ENCODE measurements at regions not wholly inside any gene's neighbourhood (a gene's known extent, or its start where the extent isn't known, plus 50 kb on each side); places are given as distances from the start of the nearest gene placed in this dataset.

- DNase-seq: no peak
Measured at GRCh38 chr6:22079783-22080182, 217.1 kb downstream of the PRL start.

GRCh38 chr6:22081709-22082108 lies 215.1 kb downstream of the PRL start:
- DNase-seq: no peak

- no peak for DNase-seq
Measured at GRCh38 chr6:22082218-22082617, 214.6 kb downstream of the PRL start.

GRCh38 chr6:22083119-22083518 lies 213.7 kb downstream of the PRL start:
- no peak for DNase-seq

- DNase-seq: no peak
Measured at GRCh38 chr6:22087960-22088706, 208.7 kb downstream of the PRL start.

- DNase-seq: no peak
Measured at GRCh38 chr6:22091424-22091948, 205.3 kb downstream of the PRL start.

GRCh38 chr6:22095836-22096235 lies 201.0 kb downstream of the PRL start:
- DNase-seq: no peak

- DNase-seq: no peak
Measured at GRCh38 chr6:22098601-22099031, 198.2 kb downstream of the PRL start.

GRCh38 chr6:22099231-22099630 lies 197.6 kb downstream of the PRL start:
- DNase-seq: no peak

GRCh38 chr6:22099923-22100322 lies 196.9 kb downstream of the PRL start:
- no peak for DNase-seq

GRCh38 chr6:22101163-22101562 lies 195.7 kb downstream of the PRL start:
- no peak for DNase-seq

- DNase-seq: no peak
Measured at GRCh38 chr6:22102671-22103070, 194.2 kb downstream of the PRL start.

GRCh38 chr6:22106451-22106850 lies 190.4 kb downstream of the PRL start:
- DNase-seq: no peak

- no peak for DNase-seq
Measured at GRCh38 chr6:22106961-22107360, 189.9 kb downstream of the PRL start.

GRCh38 chr6:22108199-22108598 lies 188.6 kb downstream of the PRL start:
- DNase-seq: no peak

GRCh38 chr6:22110061-22110460 lies 186.8 kb downstream of the PRL start:
- DNase-seq: no peak

- no peak for DNase-seq
Measured at GRCh38 chr6:22112461-22112860, 184.4 kb downstream of the PRL start.

GRCh38 chr6:22113026-22113766 lies 183.6 kb downstream of the PRL start:
- DNase-seq: no peak

GRCh38 chr6:22115559-22115958 lies 181.3 kb downstream of the PRL start:
- DNase-seq: no peak

- DNase-seq: no peak
Measured at GRCh38 chr6:22117631-22118030, 179.2 kb downstream of the PRL start.

GRCh38 chr6:22119500-22119899 lies 177.3 kb downstream of the PRL start:
- DNase-seq: no peak

- no peak for DNase-seq
Measured at GRCh38 chr6:22124756-22125155, 172.1 kb downstream of the PRL start.

GRCh38 chr6:22126910-22127309 lies 169.9 kb downstream of the PRL start:
- no peak for DNase-seq

GRCh38 chr6:22129751-22130150 lies 167.1 kb downstream of the PRL start:
- DNase-seq: no peak
